ENCODE measurements at regions not wholly inside any gene's neighbourhood (a gene's known extent, or its start where the extent isn't known, plus 50 kb on each side); places are given as distances from the start of the nearest gene placed in this dataset.

- TF ChIP-seq NRF1 (IDR thresholded peaks at IDR 0.05; ENCODE audit: low read depth, low read length) (no peak), JUND (IDR thresholded peaks at IDR 0.05) (no peak)
- H2AFZ ChIP-seq (ENCODE audit: low read depth): no peak overlapping the region
- H3K27ac ChIP-seq (ENCODE audit: low read depth in 2 of 2, low read length in 1 of 2): no peak overlapping the region
- ChIA-PET CTCF (no interaction called here), POLR2A (no interaction called here)
- H3K4me1 ChIP-seq (ENCODE audit: control insufficient read depth in 1 of 2, insufficient read depth in 2 of 2, low read depth in 1 of 2, low read length in 1 of 2): no peaks in the 10 kb centered on the region; a peak in 1 of 4 replicates
- no peak for DNase-seq
- no peaks in the 10 kb centered on the region for H3K36me3 ChIP-seq (replicated peaks in 1 of 2; ENCODE audit: control insufficient read depth in 1 of 2, insufficient read depth in 2 of 2, low read length in 1 of 2)
- no peaks in the 10 kb centered on the region for H3K9me2 ChIP-seq
- no peak overlapping the region for H3K4me3 ChIP-seq (ENCODE audit: low read depth in 2 of 2, low read length in 1 of 2)
- no peaks in the 10 kb centered on the region for H4K20me1 ChIP-seq (ENCODE audit: insufficient read depth)
- H3K9ac ChIP-seq: no peak overlapping the region
- no peak overlapping the region for H3K4me2 ChIP-seq
- H3F3A ChIP-seq (replicated peaks; ENCODE audit: insufficient read depth): no peaks in the 10 kb centered on the region
- H3K79me2 ChIP-seq (ENCODE audit: insufficient read depth): no peaks in the 10 kb centered on the region
- H3K9me3 ChIP-seq: no peaks in the 10 kb centered on the region
- no peaks in the 10 kb centered on the region for H3K27me3 ChIP-seq (ENCODE audit: insufficient read depth)
- 0% methylated on average over 1 of the region's 1 CpG for WGBS (ENCODE audit: low lambda C conversion rate)
These were observed 242.3 kb upstream of the ZFHX3 start for GRCh38 chr16:73290258-73290657.

GRCh38 chr16:73289232-73289631 is 241.3 kb upstream of the ZFHX3 start:
- WGBS (ENCODE audit: low lambda C conversion rate): 67% methylated on average over 3 of the region's 4 CpGs
- H3K4me2 ChIP-seq: no peak overlapping the region
- no peak overlapping the region for H2AFZ ChIP-seq (ENCODE audit: low read depth)
- no peaks in the 10 kb centered on the region for H3F3A ChIP-seq (replicated peaks; ENCODE audit: insufficient read depth)
- TF ChIP-seq PBX3 (IDR thresholded peaks at IDR 0.05): no peak
- TF ChIP-seq YY1 (IDR thresholded peaks at IDR 0.05; ENCODE audit: low read depth): no peak
- TF ChIP-seq NRF1 (IDR thresholded peaks at IDR 0.05; ENCODE audit: low read depth, low read length): no peak
- TF ChIP-seq IRF3 (IDR thresholded peaks at IDR 0.05; ENCODE audit: low read depth, low read length): no peak
- no peak for TF ChIP-seq RCOR1 (IDR thresholded peaks at IDR 0.05; ENCODE audit: low read length)
- TF ChIP-seq RAD21 (IDR thresholded peaks at IDR 0.05; ENCODE audit: low read length): no peak
- no peak for TF ChIP-seq USF2 (IDR thresholded peaks at IDR 0.05; ENCODE audit: borderline replicate concordance, low read depth, low read length)
- no peak for TF ChIP-seq ELF1 (IDR thresholded peaks at IDR 0.05)
- no peak for TF ChIP-seq MXI1 (IDR thresholded peaks at IDR 0.05; ENCODE audit: low read depth, low read length)
- TF ChIP-seq CHD2 (IDR thresholded peaks at IDR 0.05; ENCODE audit: low read length, partially characterized antibody): no peak
- no peak for TF ChIP-seq FOXJ3 (CRISPR knock-in tag; IDR thresholded peaks at IDR 0.05)
- no peak for TF ChIP-seq SIN3A (IDR thresholded peaks at IDR 0.05; ENCODE audit: borderline replicate concordance, low read depth, low read length)
- no peak for TF ChIP-seq JUND (IDR thresholded peaks at IDR 0.05)
- POLR2A ChIA-PET: no interaction called here
- no peaks in the 10 kb centered on the region for H3K9me2 ChIP-seq
- H3K9me3 ChIP-seq: no peaks in the 10 kb centered on the region
- H3K4me1 ChIP-seq (ENCODE audit: control insufficient read depth in 1 of 2, insufficient read depth in 2 of 2, low read depth in 1 of 2, low read length in 1 of 2): no peaks in the 10 kb centered on the region; a peak in 1 of 4 replicates
- H3K36me3 ChIP-seq (replicated peaks in 1 of 2; ENCODE audit: control insufficient read depth in 1 of 2, insufficient read depth in 2 of 2, low read length in 1 of 2): no peaks in the 10 kb centered on the region
- no peaks in the 10 kb centered on the region for H3K27me3 ChIP-seq (ENCODE audit: insufficient read depth)
- H3K9ac ChIP-seq: no peak overlapping the region
- H4K20me1 ChIP-seq (ENCODE audit: insufficient read depth): no peaks in the 10 kb centered on the region
- CTCF ChIA-PET: no interaction called here
- DNase-seq: no peak
- H3K4me3 ChIP-seq (ENCODE audit: low read depth in 2 of 2, low read length in 1 of 2): no peak overlapping the region
- H3K27ac ChIP-seq (ENCODE audit: low read depth in 2 of 2, low read length in 1 of 2): no peak overlapping the region
- H3K79me2 ChIP-seq (ENCODE audit: insufficient read depth): no peaks in the 10 kb centered on the region

Measured in SK-N-SH (cell line).